ENCODE measurements at regions not wholly inside any gene's neighbourhood (a gene's known extent, or its start where the extent isn't known, plus 50 kb on each side); places are given as distances from the start of the nearest gene placed in this dataset.

DNA sequence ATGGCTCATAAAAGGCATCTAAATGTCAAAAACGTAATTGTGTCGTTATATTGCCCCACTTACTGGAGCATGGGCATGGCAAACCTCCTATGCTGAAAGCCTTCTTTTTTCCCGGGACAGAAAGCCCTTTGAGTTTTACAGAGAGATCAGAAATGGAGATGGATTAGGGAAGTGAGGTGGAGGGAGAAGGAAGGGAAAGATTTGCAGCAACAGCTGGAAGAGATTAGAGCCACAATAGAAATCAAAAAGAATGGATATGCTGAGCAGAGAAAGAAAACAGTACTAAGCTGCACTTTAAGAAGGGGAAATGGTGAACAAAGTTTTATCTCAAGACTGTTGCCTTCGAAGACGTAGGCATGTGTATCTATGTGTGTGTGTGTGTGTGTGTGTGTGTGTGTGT lies 97.2 kb upstream of the PCGF5 start:
- Histone ChIP-seq H3K4me2 (ENCODE audit: control insufficient read depth, extremely low read depth, insufficient read depth, low read depth, low read length) (no peak overlapping the region), H3K27me3 (ENCODE audit: control insufficient read depth, extremely low read depth, insufficient read depth, low read length) (peaks cover 5% of the 10 kb centered on the region), H3K79me2 (ENCODE audit: control insufficient read depth, insufficient read depth, low read length) (no peaks in the 10 kb centered on the region), H3K36me3 (ENCODE audit: control insufficient read depth in 2 of 2, extremely low read depth in 1 of 2, insufficient read depth in 2 of 2, low read length in 2 of 2) (no peaks in the 10 kb centered on the region), H3K27ac (ENCODE audit: control insufficient read depth, insufficient read depth, low read length) (no peak overlapping the region), H2AFZ (ENCODE audit: control insufficient read depth, low read length) (no peak overlapping the region), H4K20me1 (ENCODE audit: control insufficient read depth, extremely low read depth, insufficient read depth, low read length) (no peaks in the 10 kb centered on the region), H3K9me1 (ENCODE audit: control insufficient read depth, extremely low read depth, insufficient read depth, low read length) (no peaks in the 10 kb centered on the region), H3K9me3 (ENCODE audit: control insufficient read depth, low read depth, low read length) (no peaks in the 10 kb centered on the region), H3K9ac (ENCODE audit: control insufficient read depth, extremely low read depth, insufficient read depth, low read length) (no peak overlapping the region), H3K4me3 (ENCODE audit: control insufficient read depth in 2 of 3, extremely low read depth in 1 of 3, insufficient read depth in 2 of 3, low read depth in 1 of 3, low read length in 3 of 3) (no peak overlapping the region), H3K4me1 (ENCODE audit: control insufficient read depth, extremely low read depth, insufficient read depth, low read length) (no peaks in the 10 kb centered on the region)
- FAIRE-seq = no peak
- no peak for DNase-seq (ENCODE audit: low read depth, low spot score)
- no peak for TF ChIP-seq EZH2 (IDR thresholded peaks at IDR 0.05; ENCODE audit: low read length)
- TF ChIP-seq, protein P1, sequence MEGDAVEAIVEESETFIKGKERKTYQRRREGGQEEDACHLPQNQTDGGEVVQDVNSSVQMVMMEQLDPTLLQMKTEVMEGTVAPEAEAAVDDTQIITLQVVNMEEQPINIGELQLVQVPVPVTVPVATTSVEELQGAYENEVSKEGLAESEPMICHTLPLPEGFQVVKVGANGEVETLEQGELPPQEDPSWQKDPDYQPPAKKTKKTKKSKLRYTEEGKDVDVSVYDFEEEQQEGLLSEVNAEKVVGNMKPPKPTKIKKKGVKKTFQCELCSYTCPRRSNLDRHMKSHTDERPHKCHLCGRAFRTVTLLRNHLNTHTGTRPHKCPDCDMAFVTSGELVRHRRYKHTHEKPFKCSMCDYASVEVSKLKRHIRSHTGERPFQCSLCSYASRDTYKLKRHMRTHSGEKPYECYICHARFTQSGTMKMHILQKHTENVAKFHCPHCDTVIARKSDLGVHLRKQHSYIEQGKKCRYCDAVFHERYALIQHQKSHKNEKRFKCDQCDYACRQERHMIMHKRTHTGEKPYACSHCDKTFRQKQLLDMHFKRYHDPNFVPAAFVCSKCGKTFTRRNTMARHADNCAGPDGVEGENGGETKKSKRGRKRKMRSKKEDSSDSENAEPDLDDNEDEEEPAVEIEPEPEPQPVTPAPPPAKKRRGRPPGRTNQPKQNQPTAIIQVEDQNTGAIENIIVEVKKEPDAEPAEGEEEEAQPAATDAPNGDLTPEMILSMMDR (optimal IDR thresholded peaks at IDR 0.05 in 1 of 3, IDR thresholded peaks at IDR 0.05 in 1 of 3, conservative IDR thresholded peaks at IDR 0.05 in 1 of 3; ENCODE audit: extremely low read depth in 1 of 3, insufficient read depth in 2 of 3, low read length in 3 of 3) = no peak
- dilution Hi-C loops (cut with MboI; ENCODE audit: extremely low pct_ligation_motif_present, low sequenced_read_pairs) = no loop called here

DNA sequence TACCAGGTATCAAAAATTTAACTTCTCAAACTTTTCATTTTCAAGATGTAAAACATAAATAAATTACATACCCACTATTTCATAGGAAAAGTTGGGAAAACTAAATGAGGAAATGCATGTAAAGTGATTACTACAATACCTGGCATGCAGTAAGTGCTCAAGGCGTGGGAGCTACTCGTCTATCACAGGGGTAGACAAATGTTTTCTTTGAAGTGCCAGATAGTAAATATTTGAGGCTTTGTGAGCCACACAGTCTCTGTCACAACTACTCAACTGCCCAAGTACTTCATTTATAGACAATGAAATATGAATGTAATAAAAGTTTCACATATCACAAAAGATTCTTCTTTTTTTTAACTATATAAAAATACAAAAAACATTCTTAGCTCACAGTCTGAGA lies 96.4 kb upstream of the PCGF5 start:
- Histone ChIP-seq H3K4me1 (ENCODE audit: control insufficient read depth, extremely low read depth, insufficient read depth, low read length) (no peaks in the 10 kb centered on the region), H3K4me2 (ENCODE audit: control insufficient read depth, extremely low read depth, insufficient read depth, low read depth, low read length) (no peak overlapping the region), H3K27me3 (ENCODE audit: control insufficient read depth, extremely low read depth, insufficient read depth, low read length) (peaks cover 5% of the 10 kb centered on the region), H3K27ac (ENCODE audit: control insufficient read depth, insufficient read depth, low read length) (no peak overlapping the region), H4K20me1 (ENCODE audit: control insufficient read depth, extremely low read depth, insufficient read depth, low read length) (no peaks in the 10 kb centered on the region), H3K9ac (ENCODE audit: control insufficient read depth, extremely low read depth, insufficient read depth, low read length) (no peak overlapping the region), H3K36me3 (ENCODE audit: control insufficient read depth in 2 of 2, extremely low read depth in 1 of 2, insufficient read depth in 2 of 2, low read length in 2 of 2) (no peaks in the 10 kb centered on the region), H3K9me1 (ENCODE audit: control insufficient read depth, extremely low read depth, insufficient read depth, low read length) (no peaks in the 10 kb centered on the region), H2AFZ (ENCODE audit: control insufficient read depth, low read length) (no peak overlapping the region), H3K9me3 (ENCODE audit: control insufficient read depth, low read depth, low read length) (no peaks in the 10 kb centered on the region), H3K79me2 (ENCODE audit: control insufficient read depth, insufficient read depth, low read length) (no peaks in the 10 kb centered on the region), H3K4me3 (ENCODE audit: control insufficient read depth in 2 of 3, extremely low read depth in 1 of 3, insufficient read depth in 2 of 3, low read depth in 1 of 3, low read length in 3 of 3) (no peak overlapping the region)
- FAIRE-seq (no peak), DNase-seq (ENCODE audit: low read depth, low spot score) (no peak)
- dilution Hi-C loops (cut with MboI; ENCODE audit: extremely low pct_ligation_motif_present, low sequenced_read_pairs) = no loop called here
- TF ChIP-seq EZH2 (IDR thresholded peaks at IDR 0.05; ENCODE audit: low read length) = no peak
- TF ChIP-seq, protein P1 (optimal IDR thresholded peaks at IDR 0.05 in 1 of 3, IDR thresholded peaks at IDR 0.05 in 1 of 3, conservative IDR thresholded peaks at IDR 0.05 in 1 of 3; ENCODE audit: extremely low read depth in 1 of 3, insufficient read depth in 2 of 3, low read length in 3 of 3) = no peak

Data from keratinocyte (primary cell).